ENCODE measurements at regions not wholly inside any gene's neighbourhood (a gene's known extent, or its start where the extent isn't known, plus 50 kb on each side); places are given as distances from the start of the nearest gene placed in this dataset.

GRCh38 chr13:80979035-80979641 lies 638.2 kb upstream of the SPRY2 start:
- no peak overlapping the region for H3K4me3 ChIP-seq (ENCODE audit: control insufficient read depth, low read depth, low read length)
- peak; percentile 81 for DNase-seq (ENCODE audit: low read depth)
- TF ChIP-seq CTCF (conservative IDR thresholded peaks at IDR 0.05; ENCODE audit: control insufficient read depth, insufficient read depth, low read depth, low read length), result peak; percentile 91

GRCh38 chr13:80977168-80977567 lies 636.2 kb upstream of the SPRY2 start:
- no peak overlapping the region for H3K4me3 ChIP-seq (ENCODE audit: control insufficient read depth, low read depth, low read length)
- no peak for TF ChIP-seq CTCF (conservative IDR thresholded peaks at IDR 0.05; ENCODE audit: control insufficient read depth, insufficient read depth, low read depth, low read length)
- no peak for DNase-seq (ENCODE audit: low read depth)

- DNase-seq (ENCODE audit: low read depth), result no peak
- no peak for TF ChIP-seq CTCF (conservative IDR thresholded peaks at IDR 0.05; ENCODE audit: control insufficient read depth, insufficient read depth, low read depth, low read length)
- H3K4me3 ChIP-seq (ENCODE audit: control insufficient read depth, low read depth, low read length), result no peak overlapping the region
These were observed 635.0 kb upstream of the SPRY2 start for GRCh38 chr13:80975903-80976302.

- no peak for TF ChIP-seq CTCF (conservative IDR thresholded peaks at IDR 0.05; ENCODE audit: control insufficient read depth, insufficient read depth, low read depth, low read length)
- no peak overlapping the region for H3K4me3 ChIP-seq (ENCODE audit: control insufficient read depth, low read depth, low read length)
- DNase-seq (ENCODE audit: low read depth), result no peak
These were observed 632.8 kb upstream of the SPRY2 start for GRCh38 chr13:80973721-80974120.

- H3K4me3 ChIP-seq (ENCODE audit: control insufficient read depth, low read depth, low read length), result no peak overlapping the region
- TF ChIP-seq CTCF (conservative IDR thresholded peaks at IDR 0.05; ENCODE audit: control insufficient read depth, insufficient read depth, low read depth, low read length), result no peak
- no peak for DNase-seq (ENCODE audit: low read depth)
These were observed 632.0 kb upstream of the SPRY2 start for GRCh38 chr13:80972857-80973478.

GRCh38 chr13:80965097-80965496 lies 624.2 kb upstream of the SPRY2 start:
- TF ChIP-seq CTCF (conservative IDR thresholded peaks at IDR 0.05; ENCODE audit: control insufficient read depth, insufficient read depth, low read depth, low read length), result no peak
- DNase-seq (ENCODE audit: low read depth), result no peak
- H3K4me3 ChIP-seq (ENCODE audit: control insufficient read depth, low read depth, low read length), result no peak overlapping the region

All from fibroblast of mammary gland (primary cell).